HG03520 (cell line): ENCODE measurements at regions not wholly inside any gene's neighbourhood (a gene's known extent, or its start where the extent isn't known, plus 50 kb on each side); places are given as distances from the start of the nearest gene placed in this dataset.
"Not testable (repeated sequence)": the region's sequence is repeated elsewhere in the genome, so short reads cannot be mapped to it uniquely, and the experiment has no call there.

Source experiments
- ATAC-seq: cut with Tn5 transposase; IDR thresholded peaks from one replicate; pipeline ENCODE4 v1.9.1; 2021; ENCODE audit warnings: mild to moderate bottlenecking, moderate library complexity; ENCODE audit not compliant: unreplicated experiment

- ATAC-seq, result no peak
These were observed 465.5 kb upstream of the CTSO start for GRCh38 chr4:156419080-156419685.

- ATAC-seq, result no peak
These were observed 460.7 kb upstream of the CTSO start for GRCh38 chr4:156414406-156414805.

DNA sequence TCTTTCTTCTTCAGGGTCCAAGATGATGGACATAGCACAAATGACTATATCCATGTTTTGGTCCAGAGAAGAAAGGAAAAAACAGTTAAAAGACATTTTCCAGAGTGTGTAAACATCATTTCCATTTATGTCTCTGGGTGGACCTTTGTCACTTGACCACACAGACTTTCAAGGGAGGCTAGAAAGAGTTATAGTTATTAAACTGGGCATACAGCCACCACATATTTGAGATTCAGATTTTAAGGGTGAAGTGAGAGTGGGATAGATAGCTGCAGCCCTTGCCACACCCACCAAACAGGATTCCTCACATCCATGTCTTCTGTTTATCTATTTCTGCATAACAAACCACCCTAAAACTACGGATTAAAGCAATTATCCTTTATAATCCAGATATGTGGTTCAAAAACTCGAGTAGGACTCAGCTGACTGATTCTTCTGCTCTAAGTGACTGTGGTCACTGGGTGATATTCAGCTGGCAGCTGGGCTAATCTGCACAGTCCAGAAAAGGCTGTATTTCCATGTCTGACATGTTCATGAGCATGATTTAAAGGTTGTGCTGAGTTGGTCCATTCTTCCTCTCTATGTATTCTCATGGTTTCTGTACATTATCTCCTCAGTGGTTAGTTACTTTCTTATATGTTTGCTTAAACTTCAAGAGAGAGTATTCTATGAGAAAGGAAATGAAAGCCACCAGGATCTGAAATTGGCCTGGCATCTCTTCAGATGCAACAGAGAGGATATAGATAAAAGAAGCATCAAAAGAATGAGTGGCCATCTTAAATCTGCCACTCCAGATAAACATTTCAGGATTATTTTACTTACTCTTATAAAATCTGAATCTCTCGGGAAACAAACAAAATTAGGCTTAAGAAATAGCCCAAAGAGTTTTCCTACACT lies 459.8 kb upstream of the CTSO start:
- ATAC-seq, result no peak

GRCh38 chr4:156411531-156411930 lies 457.9 kb upstream of the CTSO start:
- no peak for ATAC-seq

DNA sequence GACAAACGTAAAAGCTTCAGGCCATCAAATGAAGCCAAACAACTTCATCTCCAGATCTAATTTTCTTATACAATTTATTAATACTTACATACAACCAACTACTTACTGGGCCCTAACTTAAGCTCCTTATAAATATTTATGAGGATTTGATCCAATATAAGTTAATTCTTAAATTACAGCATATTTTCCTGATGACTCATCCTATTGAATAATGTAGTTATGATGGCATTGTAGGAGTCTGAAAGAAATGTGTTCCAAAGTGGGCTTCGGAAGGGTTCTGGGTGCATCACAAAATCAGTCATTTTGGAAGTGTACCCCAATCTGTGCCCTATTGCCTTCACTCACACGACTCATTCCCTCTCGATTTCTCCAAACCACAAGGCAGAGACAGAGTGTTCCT lies 455.1 kb upstream of the CTSO start:
- no peak for ATAC-seq

- ATAC-seq, result no peak
These were observed 447.7 kb upstream of the CTSO start for GRCh38 chr4:156401371-156401770.

- no peak for ATAC-seq
These were observed 442.9 kb upstream of the CTSO start for GRCh38 chr4:156396534-156396933.

GRCh38 chr4:156391325-156391653 lies 437.6 kb upstream of the CTSO start:
- no peak for ATAC-seq

DNA sequence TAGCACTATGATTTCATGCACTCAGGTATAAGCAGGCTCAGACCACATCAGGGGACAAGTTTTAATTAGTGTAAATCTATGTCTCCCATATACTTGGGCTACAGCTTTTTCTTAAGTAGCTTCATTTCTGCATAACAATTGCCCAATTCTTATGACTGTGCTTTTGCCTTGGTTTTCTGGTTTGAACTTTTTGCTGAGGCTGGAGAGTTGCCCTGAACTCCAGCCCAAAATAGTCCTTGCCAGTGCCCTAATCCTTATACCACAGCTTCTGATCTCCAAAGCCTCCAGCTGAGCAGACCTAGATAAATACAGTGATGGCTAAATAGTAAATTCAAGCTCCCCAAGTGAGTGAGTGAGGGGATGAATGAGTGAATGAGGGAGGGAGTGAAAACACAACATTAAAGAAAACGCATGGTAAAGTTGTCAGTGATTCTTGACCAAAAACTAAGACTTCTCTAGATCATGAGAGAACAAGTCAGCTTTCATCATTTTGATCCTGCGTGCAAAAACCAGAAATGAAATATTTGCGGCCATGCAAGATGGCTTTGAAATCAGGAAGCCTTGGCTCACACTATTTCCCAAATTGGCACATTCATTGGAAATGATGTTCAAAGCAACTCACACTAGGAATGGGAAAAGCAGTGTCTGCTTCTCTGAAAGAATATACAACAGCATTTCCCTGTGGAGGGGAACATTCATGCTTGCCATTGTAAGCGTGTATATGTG lies 437.1 kb upstream of the CTSO start:
- ATAC-seq, result no peak

GRCh38 chr4:156388826-156389225 lies 435.2 kb upstream of the CTSO start:
- no peak for ATAC-seq

DNA sequence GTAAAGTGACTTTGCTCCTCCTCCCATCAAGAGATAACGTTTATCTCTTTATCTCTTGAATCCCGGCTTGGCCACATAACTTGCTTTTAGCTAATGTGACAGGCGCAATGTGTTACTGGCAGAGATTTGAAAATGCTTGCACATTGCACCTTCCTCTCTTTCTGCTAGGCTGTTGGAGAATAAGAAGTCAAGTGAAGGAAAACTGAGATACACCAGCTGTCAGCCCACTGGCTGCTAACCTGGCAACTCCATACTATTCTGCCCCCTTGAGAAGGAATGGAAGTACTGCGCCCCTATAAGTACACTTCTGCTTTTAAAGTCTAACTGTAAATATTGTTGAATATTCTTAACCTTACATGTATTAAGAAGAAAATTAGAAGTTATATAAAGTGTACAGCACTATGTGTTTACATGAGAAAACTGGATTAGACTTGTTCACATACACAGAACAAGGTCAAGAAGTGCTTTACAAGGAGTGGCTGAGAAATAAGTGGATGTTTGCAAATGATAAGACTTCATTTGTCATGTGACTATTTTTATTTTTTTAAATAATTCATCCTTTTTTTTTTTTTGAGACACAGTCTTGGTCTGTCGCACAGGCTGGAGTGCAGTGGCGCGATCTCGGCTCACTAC lies 424.5 kb upstream of the CTSO start:
- peak; percentile 77 for ATAC-seq

GRCh38 chr4:156377036-156377710 lies 423.5 kb upstream of the CTSO start:
- no peak for ATAC-seq

DNA sequence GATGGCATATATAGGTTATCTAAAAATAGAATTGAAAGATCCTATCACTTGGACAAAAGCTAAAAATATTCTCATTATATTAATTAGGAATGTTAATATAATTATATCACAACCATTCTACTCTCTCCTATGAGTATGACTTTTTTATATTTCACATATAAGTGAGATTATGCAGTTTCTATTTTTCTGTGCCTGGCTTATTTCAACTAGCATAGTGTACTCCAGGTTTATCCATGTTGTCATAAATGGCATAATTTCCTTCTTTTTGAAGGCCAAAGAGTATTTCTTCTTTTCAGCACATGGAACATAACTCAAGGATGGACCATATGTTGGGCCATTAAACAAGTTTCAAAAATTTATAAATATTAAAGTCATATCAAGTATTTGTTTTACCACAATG lies 421.2 kb upstream of the CTSO start:
- ATAC-seq, result no peak

GRCh38 chr4:156374069-156374468 lies 420.4 kb upstream of the CTSO start:
- no peak for ATAC-seq

GRCh38 chr4:156367502-156367901 lies 413.8 kb upstream of the CTSO start:
- not testable (repeated sequence) for ATAC-seq

GRCh38 chr4:156362581-156362980 lies 408.9 kb upstream of the CTSO start:
- no peak for ATAC-seq

DNA sequence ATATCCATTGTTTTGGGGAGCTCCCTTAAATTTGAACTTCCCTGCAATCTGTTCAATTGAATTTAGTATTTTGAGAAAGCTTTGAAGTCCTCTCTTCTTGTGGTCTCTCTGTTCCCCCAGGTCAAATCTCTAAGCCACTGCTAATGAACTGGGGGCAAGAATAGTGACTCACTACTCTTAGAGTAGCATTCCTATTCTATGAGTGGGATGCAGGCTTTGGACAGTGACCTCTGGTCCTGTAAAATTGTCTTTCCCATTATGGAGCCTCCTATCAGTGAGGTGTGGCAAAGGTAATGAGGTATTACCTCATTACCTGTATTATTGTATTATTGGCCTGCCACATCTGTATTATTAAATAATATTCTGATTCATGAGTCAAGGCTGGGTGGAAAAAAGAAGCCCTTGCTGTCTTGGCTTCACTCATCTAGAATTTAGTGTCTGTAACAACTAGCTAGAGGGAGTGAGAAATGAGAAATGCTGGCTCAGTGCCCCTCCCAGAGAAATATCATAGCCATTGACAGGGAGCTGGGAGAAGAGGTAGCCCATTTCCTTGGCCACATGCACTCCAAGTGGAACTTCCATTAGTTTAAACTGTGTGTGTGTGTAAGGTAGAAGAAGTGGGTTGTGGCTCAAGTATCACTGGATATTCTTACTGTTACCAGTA lies 393.9 kb upstream of the CTSO start:
- ATAC-seq, result no peak

GRCh38 chr4:156346959-156347385 lies 393.3 kb upstream of the CTSO start:
- no peak for ATAC-seq

- no peak for ATAC-seq
These were observed 390.7 kb upstream of the CTSO start for GRCh38 chr4:156344397-156344796.

DNA sequence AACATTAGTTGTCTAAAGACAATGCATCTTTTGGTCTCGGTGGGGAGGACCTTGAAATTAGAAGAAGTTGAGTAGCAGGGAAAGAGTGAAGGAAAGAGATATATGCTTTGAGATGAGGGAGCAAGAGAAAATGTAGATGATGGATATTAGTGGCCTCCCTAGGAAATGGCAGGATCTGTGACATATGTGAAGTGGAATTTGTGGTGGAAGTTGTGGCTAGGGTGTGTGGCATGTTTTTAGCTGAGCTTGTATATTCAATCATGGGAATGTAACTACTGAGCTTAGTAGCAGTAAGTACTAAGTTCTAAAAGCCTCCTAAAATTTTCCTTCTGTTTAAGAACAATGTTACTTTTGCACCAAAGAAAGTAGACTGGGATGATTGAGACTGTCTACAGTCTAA lies 382.8 kb upstream of the CTSO start:
- ATAC-seq, result no peak
